ENCODE measurements at regions not wholly inside any gene's neighbourhood (a gene's known extent, or its start where the extent isn't known, plus 50 kb on each side); places are given as distances from the start of the nearest gene placed in this dataset.

DNA sequence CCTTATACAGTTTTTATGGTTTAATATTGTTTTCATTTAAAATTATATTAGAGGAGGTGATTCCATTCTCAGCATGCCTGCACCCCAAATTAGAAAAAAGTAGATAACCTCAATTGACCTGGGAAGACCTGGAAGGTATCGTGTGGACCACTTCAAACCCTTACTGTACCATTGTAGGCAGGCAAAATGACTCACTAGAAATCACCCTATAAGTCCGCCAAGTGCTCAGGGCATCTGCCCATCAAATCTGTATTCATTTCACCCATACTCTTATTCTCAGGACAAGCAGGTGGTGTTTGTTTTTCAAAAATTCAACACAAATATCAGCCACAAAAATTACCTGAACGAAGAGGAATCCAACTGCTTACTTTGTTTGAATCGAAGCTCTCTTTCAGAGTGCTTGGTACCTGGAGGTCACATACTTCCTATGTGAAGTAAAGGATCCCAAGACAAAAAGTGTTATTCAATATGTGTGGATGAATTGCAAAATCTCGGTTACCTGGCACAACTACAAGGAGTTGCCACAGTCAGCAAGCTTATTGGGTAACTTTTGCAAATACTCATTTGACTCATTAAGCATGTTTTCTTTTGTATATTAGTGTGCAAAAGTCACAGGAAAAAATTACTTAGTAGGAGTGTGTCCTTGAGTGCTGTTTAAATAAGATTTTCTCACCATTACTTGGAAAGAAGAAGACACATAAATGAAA, 216.2 kb downstream of the ENC1 start:
- no peak for DNase-seq (ENCODE audit: low read depth)

DNA sequence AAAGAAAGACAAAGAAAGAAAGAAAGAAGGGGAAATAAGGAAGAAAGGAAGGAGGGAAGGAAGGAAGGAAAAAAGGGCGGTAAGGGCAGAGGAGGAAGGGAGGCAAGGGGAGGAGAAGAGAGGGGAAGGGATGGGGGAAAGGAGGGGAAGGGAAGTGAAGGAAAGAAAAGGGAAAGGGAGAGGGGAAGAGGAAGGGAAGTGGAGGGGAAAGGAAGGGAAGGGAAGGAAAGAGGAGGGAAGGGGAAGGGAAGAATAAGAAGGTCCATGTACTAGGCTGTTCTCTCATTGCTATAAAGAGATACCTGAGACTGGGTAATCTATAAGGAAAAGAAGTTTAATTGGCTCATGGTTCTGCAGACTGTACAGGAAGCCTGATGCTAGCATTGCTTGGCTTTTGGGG, 217.1 kb downstream of the ENC1 start:
- no peak for DNase-seq (ENCODE audit: low read depth)

DNA sequence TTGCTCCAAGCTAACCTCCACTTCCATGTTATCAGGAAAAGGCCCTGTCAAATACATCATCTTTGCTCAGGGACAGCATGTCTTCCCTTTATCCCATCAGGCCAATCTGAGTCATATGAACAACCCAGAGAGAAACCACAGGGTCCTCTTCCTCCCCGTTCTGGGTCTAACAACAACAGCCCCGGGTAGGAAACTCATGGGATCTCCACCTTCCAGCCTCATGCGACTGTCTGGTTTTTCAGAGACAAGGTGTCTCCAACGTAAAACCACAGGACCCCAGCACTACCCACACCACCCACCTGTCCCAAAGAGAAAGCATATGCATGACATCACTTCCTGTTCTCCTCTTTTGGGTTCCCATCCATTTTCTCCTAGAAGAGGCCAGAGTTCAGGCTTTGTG, 217.9 kb downstream of the ENC1 start:
- no peak for DNase-seq (ENCODE audit: low read depth)

- no peak for DNase-seq (ENCODE audit: low read depth)
Observed at GRCh38 chr5:74422030-74422429, 218.5 kb downstream of the ENC1 start.

DNA sequence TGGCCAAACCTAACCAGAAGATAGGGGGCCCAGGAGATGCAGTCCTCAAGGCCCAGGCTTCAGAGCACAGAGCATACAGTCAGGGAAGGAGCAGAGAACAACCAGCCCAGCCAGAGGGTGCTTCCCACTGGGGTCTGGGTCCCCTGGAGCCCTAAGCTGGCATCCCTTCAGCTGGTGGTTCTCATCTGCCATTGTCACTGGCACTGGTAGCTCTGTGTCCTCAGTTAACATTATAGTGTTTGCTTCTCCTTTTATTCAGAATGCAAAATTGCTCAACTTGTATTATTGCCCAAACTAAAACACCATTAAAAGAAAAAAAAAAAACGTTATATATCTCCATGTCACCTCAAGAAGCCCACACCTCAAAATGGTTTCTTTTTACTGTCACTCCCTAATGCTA, 219.2 kb downstream of the ENC1 start:
- no peak for DNase-seq (ENCODE audit: low read depth)

DNA sequence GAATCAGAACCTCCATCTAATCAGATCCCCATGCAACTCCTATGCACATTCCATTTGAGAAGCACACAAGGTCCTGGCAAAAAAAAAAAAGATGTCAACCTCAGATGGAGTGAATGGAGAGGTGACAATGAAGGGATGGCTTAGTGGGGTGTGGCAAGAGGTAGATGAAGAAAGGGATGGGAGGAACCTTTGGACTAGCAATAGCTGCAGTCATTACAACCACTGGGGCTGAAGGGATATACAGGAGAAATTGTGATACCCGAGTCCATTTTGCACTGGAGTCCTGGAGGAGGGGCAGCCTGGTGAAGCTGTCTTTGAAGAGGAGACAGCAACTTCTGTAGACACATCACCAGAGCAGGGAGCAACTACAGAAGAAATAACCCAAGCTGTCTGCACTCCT, 219.6 kb downstream of the ENC1 start:
- DNase-seq (ENCODE audit: low read depth) = no peak

DNA sequence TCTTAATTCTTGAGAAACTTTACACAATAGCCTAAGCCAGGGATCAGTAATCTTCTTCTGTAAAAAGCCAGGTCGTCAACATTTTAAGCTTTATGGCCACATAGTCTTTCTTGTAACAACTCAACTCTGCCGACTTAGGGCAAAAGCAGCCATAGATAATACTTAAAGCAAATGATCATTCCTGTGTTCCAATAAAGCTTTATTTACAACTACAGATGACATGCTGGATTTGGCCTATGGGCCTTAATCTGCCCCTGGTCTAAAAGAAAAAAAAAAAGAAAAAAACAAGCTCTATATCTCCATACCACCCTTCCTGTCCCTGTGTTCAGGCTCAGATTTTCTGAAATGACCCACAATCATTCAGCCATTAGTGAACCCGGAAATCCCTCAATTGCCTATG, 220.3 kb downstream of the ENC1 start:
- no peak for DNase-seq (ENCODE audit: low read depth)

DNA sequence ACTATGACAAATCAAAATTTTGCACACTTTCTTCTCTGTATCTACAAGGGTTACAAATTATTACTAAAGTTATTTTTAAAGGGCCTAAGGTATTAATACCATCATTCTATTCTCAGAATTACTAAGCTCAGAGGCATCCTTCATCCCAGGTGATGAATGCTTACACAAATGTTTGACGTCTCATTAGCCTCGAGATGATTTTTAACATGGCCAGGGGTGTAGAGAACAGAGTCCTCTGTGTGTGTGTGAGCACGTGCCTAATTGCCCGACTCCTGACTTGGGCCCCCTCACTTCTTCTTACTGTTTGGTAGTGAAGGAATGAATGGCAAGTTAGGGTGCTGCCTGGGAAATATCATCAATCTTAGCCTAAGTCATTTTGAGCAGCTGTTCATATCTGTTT, 221.1 kb downstream of the ENC1 start:
- DNase-seq (ENCODE audit: low read depth) = no peak

- no peak for DNase-seq (ENCODE audit: low read depth)
Observed at GRCh38 chr5:74418709-74419108, 221.8 kb downstream of the ENC1 start.

DNA sequence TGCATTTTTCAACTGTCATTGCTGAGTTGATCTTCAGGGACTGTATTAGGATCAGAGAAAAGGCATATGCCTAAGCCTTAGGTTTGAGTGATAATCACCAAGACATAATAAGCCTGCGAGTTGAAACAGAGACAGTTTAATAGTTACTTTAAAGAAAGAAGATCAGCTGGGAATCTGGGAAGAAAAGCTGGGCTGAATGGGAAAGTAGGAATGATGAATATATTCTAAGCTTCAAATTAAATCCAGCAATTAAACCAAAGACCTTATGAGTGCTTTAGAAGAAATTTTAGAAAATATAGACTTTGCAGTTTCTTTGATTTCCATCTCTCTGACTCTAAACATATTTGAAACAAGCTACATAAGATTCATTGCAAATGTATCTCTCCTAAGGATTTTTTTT, 222.3 kb downstream of the ENC1 start:
- no peak for DNase-seq (ENCODE audit: low read depth)

DNA sequence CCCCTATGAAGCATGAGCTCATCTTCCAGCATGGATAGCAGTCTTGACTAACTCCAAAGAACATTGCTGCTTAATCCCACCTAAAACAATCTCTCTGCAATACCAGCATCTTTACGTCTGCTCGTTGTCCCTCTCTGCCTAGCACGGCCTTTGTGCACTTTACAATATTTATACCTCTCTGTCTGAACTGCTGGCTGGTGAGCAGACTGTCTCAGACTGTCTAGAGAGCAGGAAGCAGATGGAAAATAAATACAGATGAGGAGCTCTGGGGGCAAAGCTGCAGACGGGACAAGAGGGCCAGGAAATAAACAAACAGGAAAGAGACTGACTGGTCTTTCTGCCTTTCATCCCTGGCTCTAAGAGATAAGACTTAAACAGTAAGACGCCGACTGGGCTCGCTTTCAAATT, 224.8 kb downstream of the ENC1 start:
- no peak for DNase-seq (ENCODE audit: low read depth)

DNA sequence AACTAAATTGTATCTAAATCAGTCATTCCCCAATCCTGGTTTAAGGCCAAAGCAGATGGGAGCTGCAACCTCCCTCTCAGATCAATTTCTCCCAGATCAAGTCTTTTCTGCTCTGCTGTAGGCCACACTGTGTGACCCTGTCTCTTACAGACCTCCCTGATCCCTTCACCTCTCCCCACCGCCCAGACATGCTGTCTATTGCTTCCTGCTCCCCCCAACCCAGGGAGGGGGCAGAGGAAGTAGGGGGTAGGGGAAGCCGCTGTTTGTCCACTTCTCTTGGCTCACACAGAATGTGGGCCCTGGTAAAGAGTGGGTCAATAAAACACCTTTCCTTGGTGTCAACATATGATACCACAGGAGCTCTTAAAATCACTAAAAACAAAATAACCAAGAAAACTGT, 226.3 kb downstream of the ENC1 start:
- no peak for DNase-seq (ENCODE audit: low read depth)

- DNase-seq (ENCODE audit: low read depth) = no peak
Observed at GRCh38 chr5:74413403-74414048, 227.0 kb downstream of the ENC1 start.

GRCh38 chr5:74412066-74412465, 228.5 kb downstream of the ENC1 start:
- DNase-seq (ENCODE audit: low read depth) = no peak

GRCh38 chr5:74409712-74410111, 230.8 kb downstream of the ENC1 start:
- DNase-seq (ENCODE audit: low read depth) = no peak

- DNase-seq (ENCODE audit: low read depth) = no peak
Observed at GRCh38 chr5:74409166-74409706, 231.3 kb downstream of the ENC1 start.

- DNase-seq (ENCODE audit: low read depth) = no peak
Observed at GRCh38 chr5:74408150-74409043, 232.1 kb downstream of the ENC1 start.

DNA sequence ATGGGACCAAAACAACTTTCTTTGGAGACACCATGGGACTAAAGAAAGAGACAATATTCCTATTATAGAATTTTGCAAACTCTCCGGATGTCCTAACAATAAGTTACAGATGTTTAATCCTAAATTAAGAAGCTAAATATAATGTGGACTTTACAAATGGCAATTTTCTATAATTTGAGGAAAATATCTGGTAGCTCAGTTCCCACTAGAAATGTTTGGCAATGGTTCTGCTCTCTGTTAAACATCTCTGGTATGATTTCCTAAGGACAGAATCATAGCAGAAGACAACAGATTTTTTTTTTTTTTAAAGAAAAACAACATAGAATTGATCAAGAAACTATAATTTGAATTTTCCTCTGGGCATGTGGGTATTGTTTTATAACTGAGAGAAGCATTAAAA, 232.8 kb downstream of the ENC1 start:
- DNase-seq (ENCODE audit: low read depth) = no peak

- no peak for DNase-seq (ENCODE audit: low read depth)
Observed at GRCh38 chr5:74406844-74407243, 233.7 kb downstream of the ENC1 start.

- DNase-seq (ENCODE audit: low read depth) = no peak
Observed at GRCh38 chr5:74405593-74405992, 234.9 kb downstream of the ENC1 start.

DNA sequence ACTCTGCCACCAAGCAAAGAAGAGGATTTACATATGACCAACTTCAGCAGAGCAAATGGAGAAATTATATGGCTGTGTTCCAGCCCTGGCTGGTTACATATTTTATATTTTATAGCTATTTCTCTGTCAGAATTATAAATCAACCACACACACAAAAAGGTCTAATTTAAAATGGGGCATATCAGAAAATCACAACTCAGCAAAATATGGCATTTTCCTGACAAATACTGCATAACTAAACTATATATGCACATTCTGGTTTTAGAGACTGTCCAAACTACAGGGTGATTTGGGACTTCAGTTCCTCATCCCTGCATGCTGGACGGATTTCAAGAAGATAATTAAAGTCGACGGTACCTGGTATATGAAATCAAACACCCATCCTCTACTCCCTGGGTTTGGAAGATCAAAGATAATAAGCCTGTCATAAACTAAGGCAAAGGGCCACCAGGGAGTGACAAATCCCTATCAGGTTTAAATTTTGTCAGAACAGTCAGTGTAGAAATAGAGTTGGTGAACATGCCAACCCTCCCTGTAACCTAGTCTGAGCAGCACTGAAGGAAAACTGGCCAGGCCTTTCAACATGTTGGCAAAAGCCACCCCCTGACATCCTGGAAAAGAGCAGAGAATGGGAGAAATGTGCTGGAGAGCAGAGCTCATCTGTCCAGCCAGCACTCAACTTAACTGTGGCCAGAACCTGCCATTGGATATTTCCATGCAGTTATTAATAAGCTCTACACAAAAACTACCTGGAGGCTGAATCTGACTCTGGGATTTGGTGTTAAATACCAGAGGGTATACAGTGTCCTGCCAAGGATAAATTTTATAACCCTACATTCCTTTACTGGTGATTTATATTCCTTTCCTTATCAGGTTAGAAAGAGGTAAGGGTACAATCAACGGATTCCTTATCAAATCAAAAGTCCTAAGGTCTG, 235.7 kb downstream of the ENC1 start:
- DNase-seq (ENCODE audit: low read depth) = no peak

DNA sequence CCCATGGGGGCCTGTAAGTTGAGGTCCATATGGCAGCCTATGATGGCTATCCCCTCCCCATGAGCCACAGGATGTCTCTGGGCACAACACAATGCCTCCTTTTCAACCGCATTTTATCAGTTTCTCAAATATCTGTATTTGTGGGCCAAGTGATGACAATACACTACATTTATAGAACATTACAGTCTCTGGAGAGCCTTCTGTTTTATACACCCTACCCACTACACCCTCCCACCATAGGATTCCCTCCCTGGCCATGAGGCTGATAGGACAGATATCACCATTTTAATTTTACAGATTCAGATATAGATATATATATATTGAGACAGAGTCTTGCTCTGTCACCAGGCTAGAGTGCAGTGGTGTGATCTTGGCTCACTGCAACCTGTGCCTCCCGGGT, 236.8 kb downstream of the ENC1 start:
- DNase-seq (ENCODE audit: low read depth) = no peak
